Activated T-cell treated with anti-CD3 and anti-CD28 coated beads, Interleukin-2, amount 50 U/mL, for 24 hours (primary cell): ENCODE measurements at regions not wholly inside any gene's neighbourhood (a gene's known extent, or its start where the extent isn't known, plus 50 kb on each side); places are given as distances from the start of the nearest gene placed in this dataset.

ENCODE experiments used
- DNase-seq: peaks from one replicate; pipeline ENCODE4 v3.0.0-alpha.2; 2020
- H3K27ac Mint-ChIP-seq: 2 replicates; pipeline ENCODE4 v1.8.0; 2020; ENCODE audit warnings: mild to moderate bottlenecking, mixed read lengths
- H3K27me3 Mint-ChIP-seq: 2 replicates; pipeline ENCODE4 v1.8.0; 2020; ENCODE audit warnings: mixed read lengths
- H3K36me3 Mint-ChIP-seq: 2 replicates; pipeline ENCODE4 v1.8.0; 2020; ENCODE audit warnings: low read depth, mixed read lengths
- H3K4me1 Mint-ChIP-seq: 2 replicates; pipeline ENCODE4 v1.8.0; 2020; ENCODE audit warnings: low read depth, mixed read lengths
- H3K4me3 Mint-ChIP-seq: 2 replicates; pipeline ENCODE4 v1.8.0; 2020; ENCODE audit warnings: mild to moderate bottlenecking, moderate library complexity, mixed read lengths
- H3K9me3 Mint-ChIP-seq: 2 replicates; pipeline ENCODE4 v1.8.0; 2020; ENCODE audit warnings: mixed read lengths

DNA sequence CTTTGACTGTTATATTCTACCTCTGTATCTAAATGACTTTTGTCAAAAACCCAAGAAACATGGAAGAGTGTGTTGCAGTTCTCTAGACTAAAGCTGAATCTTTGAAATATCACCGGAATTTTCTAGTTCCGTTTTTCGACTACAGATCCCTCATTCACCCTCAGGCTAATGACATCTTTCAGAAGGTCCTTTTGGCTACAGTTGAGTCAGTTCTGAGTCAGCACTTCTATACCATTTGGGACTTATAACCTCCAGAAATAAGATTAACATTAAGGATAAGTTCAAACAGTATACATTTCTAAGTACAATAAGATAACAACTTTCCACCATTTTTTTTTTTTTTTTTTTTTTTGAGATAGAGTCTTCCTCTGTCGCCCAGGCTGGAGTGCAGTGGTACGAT is 331.0 kb upstream of the CPXCR1 start:
- DNase-seq: no peak
- H3K27me3 Mint-ChIP-seq: no peaks in the 10 kb centered on the region
- H3K27ac Mint-ChIP-seq: no peak overlapping the region
- no peaks in the 10 kb centered on the region for H3K36me3 Mint-ChIP-seq
- no peaks in the 10 kb centered on the region for H3K4me1 Mint-ChIP-seq
- H3K9me3 Mint-ChIP-seq: no peaks in the 10 kb centered on the region
- no peak overlapping the region for H3K4me3 Mint-ChIP-seq

DNA sequence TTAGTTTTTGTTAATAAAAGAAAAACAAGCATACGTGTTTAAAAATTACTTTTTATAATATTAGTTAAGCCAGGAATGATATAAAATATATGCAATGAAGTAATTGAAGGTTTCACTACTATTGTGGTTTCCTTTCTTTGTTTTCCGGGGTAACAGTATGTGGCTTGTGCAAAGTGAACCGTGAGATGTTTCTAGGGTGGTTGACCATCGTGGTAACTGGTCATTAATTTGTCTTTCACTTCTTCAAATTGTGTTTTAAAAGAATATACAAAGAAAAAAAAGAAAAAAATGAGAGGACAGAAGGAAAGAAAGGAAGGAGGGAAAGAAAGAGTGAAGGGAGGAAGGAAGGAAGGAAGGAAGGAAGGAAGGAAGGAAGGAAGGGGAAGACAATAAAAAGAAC is 330.1 kb upstream of the CPXCR1 start:
- Mint-ChIP-seq H3K4me1 (no peaks in the 10 kb centered on the region), H3K4me3 (no peak overlapping the region), H3K27me3 (no peaks in the 10 kb centered on the region), H3K27ac (no peak overlapping the region), H3K36me3 (no peaks in the 10 kb centered on the region), H3K9me3 (no peaks in the 10 kb centered on the region)
- DNase-seq: no peak

DNA sequence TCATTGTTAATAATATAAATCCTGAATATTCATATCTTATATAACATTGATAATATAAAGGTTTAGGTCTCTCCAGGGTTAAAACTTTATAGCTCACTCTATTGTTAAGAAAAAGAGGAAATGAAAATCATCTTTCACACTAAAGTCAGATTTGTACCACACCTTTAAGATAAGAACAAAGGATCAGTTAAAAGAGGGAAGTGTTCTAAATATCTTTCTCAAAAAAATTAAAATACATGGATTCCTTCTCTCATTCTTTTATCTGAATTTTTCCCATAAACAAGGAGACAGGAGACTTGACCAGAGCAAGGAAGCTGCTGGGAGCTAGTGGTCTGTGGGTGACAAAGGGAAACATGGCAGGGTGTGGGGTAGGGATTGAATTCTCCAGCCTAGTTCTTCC is 323.0 kb upstream of the CPXCR1 start:
- Mint-ChIP-seq H3K4me3 (no peak overlapping the region), H3K27ac (no peak overlapping the region), H3K36me3 (no peaks in the 10 kb centered on the region), H3K27me3 (peaks cover 9% of the 10 kb centered on the region), H3K4me1 (no peaks in the 10 kb centered on the region), H3K9me3 (no peaks in the 10 kb centered on the region)
- DNase-seq: no peak

DNA sequence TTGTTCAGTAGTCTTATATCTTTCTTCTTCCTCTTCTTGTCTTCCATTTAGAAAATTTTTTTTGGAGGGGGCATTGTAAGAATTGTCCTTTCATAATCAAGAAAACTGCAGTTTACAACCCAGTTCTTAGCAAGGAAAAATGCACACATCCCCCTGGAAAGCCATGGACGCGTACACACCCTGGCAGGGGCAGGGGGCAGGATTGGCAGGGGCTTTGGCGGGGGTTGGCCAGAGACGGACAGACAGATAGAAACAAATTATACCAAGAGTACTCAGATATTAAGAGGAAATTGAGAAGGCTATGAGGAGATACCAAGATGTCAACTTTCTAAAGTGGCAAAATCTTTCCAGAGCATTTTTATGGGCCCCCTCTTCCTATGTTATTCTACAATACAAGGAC is 322.5 kb upstream of the CPXCR1 start:
- no peaks in the 10 kb centered on the region for H3K36me3 Mint-ChIP-seq
- H3K27me3 Mint-ChIP-seq: peaks cover 9% of the 10 kb centered on the region
- H3K27ac Mint-ChIP-seq: no peak overlapping the region
- no peaks in the 10 kb centered on the region for H3K9me3 Mint-ChIP-seq
- DNase-seq: no peak
- H3K4me1 Mint-ChIP-seq: no peaks in the 10 kb centered on the region
- no peak overlapping the region for H3K4me3 Mint-ChIP-seq

DNA sequence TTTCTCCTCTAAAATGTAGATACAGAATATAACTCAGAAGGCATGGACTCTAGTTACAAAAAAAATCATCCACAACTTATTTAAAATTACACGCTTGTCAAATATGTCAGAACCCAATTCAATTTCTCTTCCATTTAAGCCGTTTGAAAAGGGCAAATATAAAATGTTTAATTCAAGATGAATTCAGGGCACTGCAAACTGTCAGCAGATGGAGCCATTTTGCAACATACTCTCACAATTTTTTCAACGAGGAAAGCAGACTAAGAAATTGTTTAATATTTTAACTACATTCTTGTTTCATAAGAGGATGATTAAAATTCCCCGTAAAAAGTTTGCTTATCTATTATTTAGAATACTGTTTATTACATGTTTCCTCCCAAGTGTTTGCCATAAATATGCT is 321.3 kb upstream of the CPXCR1 start:
- H3K27me3 Mint-ChIP-seq: peaks cover 9% of the 10 kb centered on the region
- no peaks in the 10 kb centered on the region for H3K9me3 Mint-ChIP-seq
- no peak overlapping the region for H3K27ac Mint-ChIP-seq
- no peaks in the 10 kb centered on the region for H3K4me1 Mint-ChIP-seq
- DNase-seq: no peak
- no peaks in the 10 kb centered on the region for H3K36me3 Mint-ChIP-seq
- H3K4me3 Mint-ChIP-seq: no peak overlapping the region

DNA sequence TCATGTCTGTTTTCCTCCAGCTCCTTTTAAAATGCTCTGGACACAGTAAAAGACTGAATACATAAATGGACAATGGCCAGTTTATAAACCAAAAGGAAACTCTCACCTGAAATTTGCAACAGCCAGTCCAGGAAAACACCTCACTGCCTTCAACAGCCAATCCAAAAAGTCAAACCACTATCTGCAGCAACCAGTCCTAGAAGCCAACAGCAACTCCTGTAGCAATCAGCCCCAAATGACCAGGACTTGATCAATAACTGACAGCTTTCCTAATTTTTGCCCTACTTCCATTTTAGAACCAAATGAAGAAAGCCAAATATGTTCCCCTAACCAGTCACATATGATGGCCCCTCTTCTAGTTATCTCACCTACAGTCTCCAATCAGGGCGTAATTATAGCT is 309.5 kb upstream of the CPXCR1 start:
- no peak for DNase-seq
- Mint-ChIP-seq H3K27ac (no peak overlapping the region), H3K4me1 (no peaks in the 10 kb centered on the region), H3K4me3 (no peak overlapping the region), H3K27me3 (peaks cover 9% of the 10 kb centered on the region), H3K9me3 (no peaks in the 10 kb centered on the region), H3K36me3 (no peaks in the 10 kb centered on the region)

DNA sequence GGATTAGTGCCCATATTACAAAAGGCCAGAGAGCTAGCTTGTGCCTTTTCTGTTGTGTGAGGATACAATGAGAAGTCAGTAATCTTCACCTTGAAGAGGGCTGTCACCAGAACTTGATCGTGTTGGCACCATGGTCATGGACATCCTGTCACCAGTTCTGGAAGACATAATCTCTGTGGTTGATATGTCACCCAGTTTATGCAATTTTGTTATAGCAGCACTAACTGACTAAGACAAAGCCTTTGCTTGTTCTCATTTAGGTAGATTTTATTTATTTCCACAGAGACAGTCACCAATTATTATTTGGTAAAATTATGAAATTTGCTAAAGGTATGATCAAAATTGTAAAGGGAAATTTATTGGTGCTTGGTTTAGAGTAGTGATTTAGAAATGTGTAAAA is 308.8 kb upstream of the CPXCR1 start:
- H3K4me1 Mint-ChIP-seq: no peaks in the 10 kb centered on the region
- H3K27me3 Mint-ChIP-seq: peaks cover 9% of the 10 kb centered on the region
- no peak for DNase-seq
- no peaks in the 10 kb centered on the region for H3K9me3 Mint-ChIP-seq
- H3K27ac Mint-ChIP-seq: no peak overlapping the region
- no peaks in the 10 kb centered on the region for H3K36me3 Mint-ChIP-seq
- no peak overlapping the region for H3K4me3 Mint-ChIP-seq

DNA sequence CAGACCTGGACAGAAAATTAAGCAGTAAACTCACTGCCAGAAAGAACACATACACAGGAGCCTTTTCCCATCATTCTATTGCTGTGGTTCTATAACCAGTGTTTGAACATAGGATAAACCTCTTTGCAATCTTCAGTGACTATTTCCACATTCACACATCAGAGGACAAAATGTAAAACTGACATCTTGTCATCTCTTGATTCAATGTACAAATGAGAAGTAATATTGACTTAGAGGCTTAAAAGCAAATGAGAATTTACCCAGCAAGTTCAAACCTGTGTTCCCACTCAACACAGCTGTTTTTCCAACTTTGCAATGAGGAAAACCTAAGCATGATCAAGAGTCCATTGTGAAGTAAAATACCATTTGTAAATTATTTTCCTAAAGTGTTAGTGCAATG is 307.1 kb upstream of the CPXCR1 start:
- no peak overlapping the region for H3K27ac Mint-ChIP-seq
- H3K36me3 Mint-ChIP-seq: no peaks in the 10 kb centered on the region
- no peaks in the 10 kb centered on the region for H3K9me3 Mint-ChIP-seq
- no peaks in the 10 kb centered on the region for H3K4me1 Mint-ChIP-seq
- DNase-seq: no peak
- H3K4me3 Mint-ChIP-seq: no peak overlapping the region
- peaks cover 12% of the 10 kb centered on the region for H3K27me3 Mint-ChIP-seq
